ENCODE measurements at regions not wholly inside any gene's neighbourhood (a gene's known extent, or its start where the extent isn't known, plus 50 kb on each side); places are given as distances from the start of the nearest gene placed in this dataset.

DNA sequence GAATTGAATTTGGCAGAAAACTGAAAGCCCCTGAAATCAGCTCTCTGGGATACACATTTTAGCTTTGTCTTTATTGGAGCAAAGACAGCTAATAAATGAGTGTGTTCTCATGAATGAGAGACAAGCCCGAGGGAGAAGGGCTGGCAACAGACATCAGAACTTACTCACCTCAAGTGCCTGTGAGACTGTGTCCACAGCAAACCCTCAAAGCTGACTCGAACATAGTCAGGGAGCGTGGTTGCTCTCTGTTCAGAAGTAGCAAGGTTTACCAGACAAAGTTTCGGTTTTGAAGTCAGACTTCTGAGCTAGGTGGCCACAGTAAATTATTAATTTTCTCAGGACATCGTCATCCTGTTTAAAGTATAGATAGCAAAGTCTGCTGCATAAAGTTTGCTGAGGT is 207.9 kb downstream of the CMPK2 start:
- no peak for TF ChIP-seq EZH2 (IDR thresholded peaks at IDR 0.05; ENCODE audit: borderline replicate concordance, low read depth, low read length, severe bottlenecking)
- TF ChIP-seq, protein P1, sequence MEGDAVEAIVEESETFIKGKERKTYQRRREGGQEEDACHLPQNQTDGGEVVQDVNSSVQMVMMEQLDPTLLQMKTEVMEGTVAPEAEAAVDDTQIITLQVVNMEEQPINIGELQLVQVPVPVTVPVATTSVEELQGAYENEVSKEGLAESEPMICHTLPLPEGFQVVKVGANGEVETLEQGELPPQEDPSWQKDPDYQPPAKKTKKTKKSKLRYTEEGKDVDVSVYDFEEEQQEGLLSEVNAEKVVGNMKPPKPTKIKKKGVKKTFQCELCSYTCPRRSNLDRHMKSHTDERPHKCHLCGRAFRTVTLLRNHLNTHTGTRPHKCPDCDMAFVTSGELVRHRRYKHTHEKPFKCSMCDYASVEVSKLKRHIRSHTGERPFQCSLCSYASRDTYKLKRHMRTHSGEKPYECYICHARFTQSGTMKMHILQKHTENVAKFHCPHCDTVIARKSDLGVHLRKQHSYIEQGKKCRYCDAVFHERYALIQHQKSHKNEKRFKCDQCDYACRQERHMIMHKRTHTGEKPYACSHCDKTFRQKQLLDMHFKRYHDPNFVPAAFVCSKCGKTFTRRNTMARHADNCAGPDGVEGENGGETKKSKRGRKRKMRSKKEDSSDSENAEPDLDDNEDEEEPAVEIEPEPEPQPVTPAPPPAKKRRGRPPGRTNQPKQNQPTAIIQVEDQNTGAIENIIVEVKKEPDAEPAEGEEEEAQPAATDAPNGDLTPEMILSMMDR (IDR thresholded peaks at IDR 0.05; ENCODE audit: borderline replicate concordance, extremely low read depth, low read length, poor library complexity, severe bottlenecking): no peak
